MM.1S (cell line): ENCODE measurements at regions not wholly inside any gene's neighbourhood (a gene's known extent, or its start where the extent isn't known, plus 50 kb on each side); places are given as distances from the start of the nearest gene placed in this dataset.

Source experiments
- CTCF ChIP-seq: fragments of 300-600 bp; sonication (generic); IDR thresholded peaks from 2 replicates; pipeline ENCODE4 v1.5.1; 2016; ENCODE audit warnings: antibody characterized with exemption, low read length, mixed read lengths
- EZH2 ChIP-seq: fragments of 300-600 bp; sonication (generic); optimal IDR thresholded peaks from 2 replicates; pipeline ENCODE3; 2017; ENCODE audit warnings: low read depth, mild to moderate bottlenecking, antibody characterized with exemption, low read length, mixed read lengths

GRCh38 chr3:132974097-132974496, 64.1 kb upstream of the TMEM108 start:
- TF ChIP-seq CTCF (no peak), EZH2 (no peak)
